DMS53 treated with DMSO at 0.1 percent for 48 hours (cell line): ENCODE measurements at regions not wholly inside any gene's neighbourhood (a gene's known extent, or its start where the extent isn't known, plus 50 kb on each side); places are given as distances from the start of the nearest gene placed in this dataset.

Experiments used
- DNase-seq: peaks from one replicate; lab custom pipeline; 2025; ENCODE audit not compliant: unreplicated experiment; lab: John Stamatoyannopoulos, UW

DNA sequence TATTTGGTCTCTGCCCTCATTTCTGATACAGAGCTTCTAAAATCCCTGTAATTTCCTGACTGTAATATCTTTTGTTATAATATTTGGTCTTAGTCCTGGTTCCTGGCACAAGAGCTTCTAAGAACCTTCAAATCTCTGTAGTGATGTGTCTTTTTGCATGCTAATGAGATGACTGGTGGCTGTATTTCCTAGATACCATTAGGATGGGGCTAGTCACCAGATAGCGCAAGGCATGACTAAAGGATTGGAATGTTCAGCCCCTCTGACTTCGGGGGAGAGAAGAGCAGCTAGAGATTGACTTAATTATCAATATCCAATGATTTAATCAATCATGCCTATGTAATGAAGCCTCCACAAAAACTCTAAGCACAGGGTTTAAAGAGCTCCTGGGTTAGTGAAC is 620.8 kb upstream of the ACVR2A start:
- DNase-seq: no peak

DNA sequence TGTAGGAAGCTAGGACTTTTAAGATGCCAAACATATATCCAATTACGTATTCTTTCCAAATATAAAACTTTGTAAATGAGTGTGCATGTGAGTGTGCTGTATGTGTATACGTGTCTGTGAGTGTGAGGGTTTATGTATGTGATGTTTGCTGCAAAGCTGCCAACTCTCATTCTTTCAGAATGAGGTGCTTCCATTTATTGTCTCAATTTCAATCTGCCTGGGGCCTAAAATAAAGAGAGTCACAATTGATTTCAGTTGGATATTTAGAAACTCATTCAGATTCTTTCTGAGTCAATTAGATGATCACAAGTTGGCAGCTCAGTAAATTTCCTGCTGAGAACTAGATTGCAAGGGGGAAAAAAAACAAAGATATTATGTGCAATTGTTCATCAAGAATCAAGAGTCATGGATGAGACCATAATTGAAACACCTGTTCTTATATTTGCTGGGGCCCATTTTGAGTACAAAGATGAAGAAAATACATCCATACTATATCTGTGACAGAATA is 621.2 kb upstream of the ACVR2A start:
- DNase-seq: no peak

GRCh38 chr2:147223119-147223518 is 621.7 kb upstream of the ACVR2A start:
- no peak for DNase-seq

GRCh38 chr2:147222506-147222905 is 622.3 kb upstream of the ACVR2A start:
- DNase-seq: no peak

DNA sequence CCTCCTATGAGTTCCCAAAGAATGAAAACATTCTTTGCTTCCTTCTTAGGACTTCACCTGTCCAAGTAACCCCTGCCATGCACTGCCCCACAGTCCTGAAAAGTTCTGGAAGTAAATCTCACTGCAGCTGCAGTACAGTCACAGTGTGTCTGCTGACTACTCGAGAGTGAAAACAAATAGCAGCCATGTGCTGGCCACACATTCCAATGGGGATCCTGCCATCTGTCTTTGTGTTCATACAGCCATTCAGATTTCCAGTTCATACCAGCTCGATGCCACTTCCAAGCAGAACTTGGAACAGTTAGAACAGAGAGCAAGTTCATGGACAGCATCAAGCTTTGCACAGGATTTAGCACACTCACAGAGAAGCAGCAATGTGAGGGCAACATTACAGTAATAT is 629.9 kb upstream of the ACVR2A start:
- DNase-seq: peak; percentile 43

- no peak for DNase-seq
Observed at GRCh38 chr2:147211484-147211883, 633.3 kb upstream of the ACVR2A start.

- DNase-seq: no peak
Observed at GRCh38 chr2:147204102-147204501, 640.7 kb upstream of the ACVR2A start.

DNA sequence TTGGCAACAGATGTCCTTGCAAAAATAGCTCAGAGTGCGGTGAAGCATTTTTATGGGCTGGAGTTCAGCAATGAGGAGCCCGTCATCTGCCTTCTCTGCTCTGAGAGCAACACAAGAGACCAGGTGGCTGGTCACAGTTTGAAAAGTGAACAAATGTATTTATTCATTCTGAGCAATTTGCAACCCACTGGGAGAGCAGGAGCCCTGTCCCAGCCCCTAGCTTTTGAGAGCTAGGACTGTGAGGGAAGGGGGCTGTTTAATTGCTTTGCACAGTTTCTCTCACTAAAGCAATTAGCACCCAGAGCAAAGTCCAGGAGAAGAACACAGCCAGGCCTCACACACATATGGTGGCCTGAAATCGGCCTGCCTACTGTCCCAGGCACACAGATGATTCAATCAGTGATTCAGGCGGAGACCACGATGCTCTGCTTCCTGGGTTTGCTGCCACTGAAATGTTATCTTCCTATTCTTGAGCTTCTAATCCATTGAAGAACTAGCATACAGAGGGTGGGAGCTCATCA is 646.1 kb upstream of the ACVR2A start:
- DNase-seq: no peak

GRCh38 chr2:147197754-147198483 is 646.9 kb upstream of the ACVR2A start:
- no peak for DNase-seq

- DNase-seq: no peak
Observed at GRCh38 chr2:147182260-147182659, 662.6 kb upstream of the ACVR2A start.

GRCh38 chr2:147181351-147182029 is 663.3 kb upstream of the ACVR2A start:
- DNase-seq: no peak

GRCh38 chr2:147177071-147177857 is 667.6 kb upstream of the ACVR2A start:
- no peak for DNase-seq

DNA sequence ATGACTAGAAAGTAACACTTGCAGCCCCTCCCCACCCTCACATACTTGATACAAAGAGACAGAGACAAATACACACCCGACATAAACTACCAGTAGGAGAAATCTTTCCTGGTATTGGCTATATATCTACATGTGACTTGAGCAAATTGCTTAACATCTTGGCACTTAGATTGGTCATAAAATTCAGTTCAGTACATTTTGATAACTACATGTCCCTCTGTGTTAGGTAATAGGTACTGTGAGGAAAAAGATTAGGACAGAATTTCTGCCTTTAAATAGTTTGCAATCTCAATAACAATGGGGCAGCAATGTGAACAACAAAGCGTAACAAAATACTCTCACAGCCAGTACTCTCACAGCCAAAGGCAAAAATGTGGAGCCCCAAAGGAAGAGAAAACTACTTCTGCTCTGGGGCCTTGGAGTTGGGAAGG is 670.0 kb upstream of the ACVR2A start:
- no peak for DNase-seq

DNA sequence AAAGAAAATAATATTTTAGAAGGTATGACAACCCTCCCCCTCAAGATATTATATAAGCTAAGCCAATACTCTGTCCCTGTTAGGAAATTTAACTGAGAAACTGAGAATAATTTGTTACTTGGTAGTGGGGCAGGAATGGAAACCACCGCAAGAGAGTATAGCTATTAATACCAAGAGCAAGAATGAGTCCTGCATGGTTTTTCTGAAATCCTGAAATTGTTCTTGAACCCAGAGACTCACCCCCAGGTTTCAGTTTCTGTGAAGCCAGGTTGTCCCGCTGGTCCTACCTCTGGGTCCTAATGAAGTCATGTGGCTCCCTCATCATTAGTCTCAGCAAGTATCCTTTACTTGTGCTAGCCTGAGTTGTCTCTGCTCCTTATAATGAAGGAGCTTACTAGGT is 671.0 kb upstream of the ACVR2A start:
- no peak for DNase-seq

DNA sequence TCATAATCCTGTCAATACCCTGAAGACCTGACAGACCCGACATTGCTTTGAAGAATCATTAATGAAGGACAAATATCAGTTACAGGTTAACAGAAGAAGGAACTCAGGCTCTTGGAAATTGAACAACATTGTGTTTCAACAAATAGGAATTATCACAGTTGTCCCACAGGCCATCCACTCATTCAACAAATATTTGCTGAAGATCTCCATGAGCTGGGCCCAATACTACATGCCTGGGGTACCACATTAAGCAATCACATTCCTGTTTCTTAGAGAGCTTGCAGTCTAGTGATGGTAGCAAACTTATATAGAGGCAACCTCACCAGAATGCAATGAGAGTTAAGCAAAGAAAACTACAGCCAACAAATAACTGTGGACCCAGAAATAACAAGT is 671.6 kb upstream of the ACVR2A start:
- no peak for DNase-seq

DNA sequence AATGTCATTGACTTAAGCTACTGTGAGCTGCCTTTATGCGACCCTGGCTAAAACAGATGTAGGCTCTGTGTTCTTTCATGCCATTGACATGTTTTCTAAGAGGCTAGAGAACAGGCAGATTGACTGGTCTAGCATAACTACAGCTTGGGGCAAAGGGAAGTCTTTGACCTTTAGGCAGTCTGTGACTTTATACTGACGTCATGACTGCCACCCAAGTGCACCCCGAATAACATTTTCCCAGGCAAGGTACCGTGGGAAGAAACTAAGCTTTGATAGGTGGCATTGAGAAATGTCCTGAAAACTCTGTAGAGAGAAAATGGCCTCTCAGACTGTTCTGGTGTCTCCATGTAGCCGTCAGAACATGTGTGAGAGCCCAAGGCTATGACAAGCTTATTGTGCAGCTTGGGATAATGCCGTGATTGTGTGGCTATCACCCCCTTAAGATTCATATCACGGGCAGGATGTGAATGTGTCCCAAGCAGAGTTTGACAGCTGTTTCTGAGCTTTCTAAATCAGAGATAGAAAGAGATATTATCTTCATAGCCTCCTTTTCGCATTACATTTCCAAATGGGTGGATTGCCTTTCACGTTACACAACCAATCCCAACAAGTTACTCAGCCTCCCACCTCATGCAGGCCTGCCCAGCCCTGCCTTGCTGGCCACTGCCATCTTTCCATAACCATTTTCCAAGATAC is 672.2 kb upstream of the ACVR2A start:
- DNase-seq: no peak

DNA sequence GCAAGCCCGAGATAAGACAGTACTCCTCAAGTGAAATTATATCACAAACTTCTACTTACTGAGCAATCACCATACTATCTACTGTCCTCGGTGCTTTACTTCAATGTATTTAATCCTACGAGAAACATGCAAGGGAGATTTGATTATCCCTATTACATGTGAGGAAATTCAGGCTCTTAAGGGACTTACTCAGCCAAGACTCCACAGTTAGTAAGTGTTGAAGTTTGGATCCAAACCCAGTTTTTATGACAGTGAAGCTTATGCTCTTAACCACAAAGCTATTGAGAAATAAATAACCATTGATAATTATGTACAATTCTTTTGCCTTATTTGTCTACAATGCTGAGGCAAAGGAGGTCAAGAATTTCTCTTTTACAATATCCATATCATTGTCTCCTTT is 672.9 kb upstream of the ACVR2A start:
- no peak for DNase-seq

DNA sequence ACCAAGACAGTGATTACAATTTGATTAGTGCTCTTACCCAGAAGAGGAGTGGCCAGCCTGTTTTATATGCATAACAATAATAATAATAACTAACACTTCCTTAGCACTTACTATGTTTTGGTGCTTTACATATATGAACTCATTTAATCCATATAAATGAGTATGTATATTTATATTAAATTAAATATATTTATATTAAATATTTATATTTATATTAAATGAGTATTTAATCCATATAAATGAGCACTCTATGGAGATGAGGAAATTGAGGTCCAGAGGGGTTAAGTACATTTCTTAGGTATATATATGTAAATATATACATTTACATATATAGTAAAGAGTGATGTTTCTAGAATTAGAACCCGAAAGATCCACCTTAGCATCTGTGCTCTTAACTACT is 673.9 kb upstream of the ACVR2A start:
- no peak for DNase-seq

DNA sequence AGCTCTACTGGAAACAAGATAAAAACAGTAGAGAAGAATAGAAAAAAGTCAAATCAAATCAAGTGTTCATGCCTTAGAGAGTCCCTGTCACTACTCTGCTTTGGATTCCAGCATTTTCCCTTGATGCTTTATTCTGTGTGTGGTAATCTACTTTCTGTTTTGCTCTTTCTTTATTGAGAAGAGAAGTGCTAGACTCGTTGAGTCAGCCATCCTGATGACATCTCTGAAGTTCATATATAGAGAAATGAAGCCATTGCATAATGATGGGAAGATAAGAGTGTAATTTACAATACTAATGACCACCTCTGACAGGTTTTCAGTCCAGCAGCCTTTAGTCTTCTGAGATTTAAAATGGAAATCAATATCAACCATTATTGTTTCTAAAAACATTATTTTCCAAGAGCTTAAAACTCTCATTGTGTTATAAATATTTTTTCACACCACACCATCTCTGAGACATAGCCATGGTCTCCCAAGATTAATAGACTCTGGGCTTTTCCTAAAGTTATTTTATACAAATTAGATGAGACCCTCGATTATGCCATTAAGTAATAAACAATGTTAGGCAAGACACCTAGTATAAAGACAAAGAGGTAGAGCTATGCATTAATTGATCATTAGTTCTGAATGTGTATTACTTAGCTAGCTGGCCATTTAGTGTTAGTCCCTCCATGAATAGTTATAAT is 679.0 kb upstream of the ACVR2A start:
- no peak for DNase-seq

DNA sequence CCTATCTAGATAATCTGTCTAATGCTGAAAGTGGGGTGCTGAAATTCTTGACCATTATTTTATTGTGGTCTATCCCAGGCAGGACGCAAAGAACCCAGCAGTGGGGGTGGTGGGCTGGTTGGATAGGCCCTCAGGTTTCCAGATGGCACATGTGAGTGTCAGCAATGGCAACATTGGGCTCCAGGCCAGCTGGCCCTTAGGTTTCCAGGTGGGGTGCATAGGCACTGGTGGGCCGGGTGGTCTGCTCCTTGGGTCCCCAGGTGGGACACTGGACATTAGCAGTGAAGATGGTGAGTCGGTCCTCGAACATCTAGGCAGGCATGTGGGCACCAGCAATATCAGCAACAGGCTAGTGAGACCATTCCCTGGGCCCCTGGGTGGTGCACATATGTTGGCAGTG is 680.3 kb upstream of the ACVR2A start:
- DNase-seq: no peak
